ENCODE measurements at regions not wholly inside any gene's neighbourhood (a gene's known extent, or its start where the extent isn't known, plus 50 kb on each side); places are given as distances from the start of the nearest gene placed in this dataset.

DNA sequence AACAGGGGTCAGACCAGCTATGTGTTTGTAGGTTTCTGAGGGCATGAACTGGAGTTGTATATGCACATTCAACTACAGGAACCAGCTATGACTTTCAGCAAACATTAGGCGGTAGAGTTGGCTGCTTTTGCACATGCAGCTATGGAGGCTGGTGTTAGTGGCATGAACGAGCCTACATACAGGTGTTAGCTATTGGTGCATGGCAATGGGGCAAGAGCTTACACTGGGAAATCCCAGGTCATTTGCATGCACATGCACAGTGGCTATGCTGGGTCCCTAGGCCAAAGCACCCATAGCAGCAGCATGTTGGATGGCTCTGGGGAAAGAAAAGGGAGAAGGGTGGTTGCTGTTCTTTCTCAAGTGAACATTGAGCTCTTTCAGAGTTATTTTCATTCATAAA, 1018.5 kb upstream of the PHF14 start:
- no peak for DNase-seq (ENCODE audit: low spot score)
- Histone ChIP-seq H3K9me3 (peaks cover 0 to 12% of the 10 kb centered on the region in 2 donors), H3K27me3 (no peaks in the 10 kb centered on the region), H3K27ac (no peak overlapping the region), H3K36me3 (no peaks in the 10 kb centered on the region), H3K4me1 (no peaks in the 10 kb centered on the region), H3K4me3 (no peak overlapping the region)
- TF ChIP-seq, protein P1, sequence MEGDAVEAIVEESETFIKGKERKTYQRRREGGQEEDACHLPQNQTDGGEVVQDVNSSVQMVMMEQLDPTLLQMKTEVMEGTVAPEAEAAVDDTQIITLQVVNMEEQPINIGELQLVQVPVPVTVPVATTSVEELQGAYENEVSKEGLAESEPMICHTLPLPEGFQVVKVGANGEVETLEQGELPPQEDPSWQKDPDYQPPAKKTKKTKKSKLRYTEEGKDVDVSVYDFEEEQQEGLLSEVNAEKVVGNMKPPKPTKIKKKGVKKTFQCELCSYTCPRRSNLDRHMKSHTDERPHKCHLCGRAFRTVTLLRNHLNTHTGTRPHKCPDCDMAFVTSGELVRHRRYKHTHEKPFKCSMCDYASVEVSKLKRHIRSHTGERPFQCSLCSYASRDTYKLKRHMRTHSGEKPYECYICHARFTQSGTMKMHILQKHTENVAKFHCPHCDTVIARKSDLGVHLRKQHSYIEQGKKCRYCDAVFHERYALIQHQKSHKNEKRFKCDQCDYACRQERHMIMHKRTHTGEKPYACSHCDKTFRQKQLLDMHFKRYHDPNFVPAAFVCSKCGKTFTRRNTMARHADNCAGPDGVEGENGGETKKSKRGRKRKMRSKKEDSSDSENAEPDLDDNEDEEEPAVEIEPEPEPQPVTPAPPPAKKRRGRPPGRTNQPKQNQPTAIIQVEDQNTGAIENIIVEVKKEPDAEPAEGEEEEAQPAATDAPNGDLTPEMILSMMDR (IDR thresholded peaks at IDR 0.05) = no peak

DNA sequence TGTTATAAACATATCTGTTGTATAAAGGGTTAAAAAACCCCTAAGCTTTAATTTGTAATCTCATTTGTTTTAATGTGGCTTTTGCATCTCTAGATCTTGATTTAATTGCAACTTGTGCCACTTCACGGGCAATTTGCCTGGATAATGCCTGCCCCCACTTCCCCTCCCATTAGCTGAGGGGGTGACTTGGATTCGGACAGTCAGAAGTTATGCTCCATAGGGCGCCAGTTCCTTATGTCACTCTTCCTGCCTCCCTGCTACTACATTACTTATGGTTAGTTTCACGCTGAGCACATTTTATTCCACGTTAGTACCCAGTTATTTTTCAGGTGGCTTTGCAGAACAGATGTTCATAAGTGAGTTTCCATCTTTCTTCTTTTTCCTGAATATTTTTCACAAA, 1015.2 kb upstream of the PHF14 start:
- TF ChIP-seq, protein P1 (IDR thresholded peaks at IDR 0.05) = no peak

DNA sequence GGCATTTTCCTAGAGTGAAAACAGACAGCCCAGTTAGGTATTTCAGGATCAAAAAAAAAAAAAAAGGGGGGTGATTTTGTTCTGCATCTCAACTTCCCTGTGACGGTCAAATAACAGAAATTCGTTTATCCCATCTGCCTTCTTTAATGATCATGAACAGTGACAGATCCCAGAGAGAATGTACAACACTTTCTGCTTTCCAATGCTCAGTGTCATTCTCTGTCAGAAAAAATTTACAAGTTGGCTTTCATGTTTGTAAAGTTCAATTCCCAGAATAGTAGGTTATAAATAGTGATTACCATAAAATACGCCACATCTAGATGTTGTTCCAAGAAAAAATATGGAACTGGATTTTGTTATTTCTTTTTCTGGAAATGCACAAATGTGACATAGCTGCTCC, 1013.2 kb upstream of the PHF14 start:
- H3K4me1 ChIP-seq = no peaks in the 10 kb centered on the region
- TF ChIP-seq, protein P1 (IDR thresholded peaks at IDR 0.05) = no peak
- H3K27ac ChIP-seq = no peak overlapping the region
- no peak overlapping the region for H3K4me3 ChIP-seq
- DNase-seq (ENCODE audit: low spot score) = no peak
- H3K36me3 ChIP-seq = no peaks in the 10 kb centered on the region
- H3K9me3 ChIP-seq = no peaks in the 10 kb centered on the region
- no peaks in the 10 kb centered on the region for H3K27me3 ChIP-seq

More for the DNA sequence above, 1015.2 kb upstream of the PHF14 start:
- no peaks in the 10 kb centered on the region for H3K36me3 ChIP-seq
- no peaks in the 10 kb centered on the region for H3K4me1 ChIP-seq
- H3K9me3 ChIP-seq = peaks cover 0 to 10% of the 10 kb centered on the region in 2 donors
- H3K27me3 ChIP-seq = no peaks in the 10 kb centered on the region
- no peak for DNase-seq (ENCODE audit: low spot score)
- no peak overlapping the region for H3K4me3 ChIP-seq
- H3K27ac ChIP-seq = no peak overlapping the region

DNA sequence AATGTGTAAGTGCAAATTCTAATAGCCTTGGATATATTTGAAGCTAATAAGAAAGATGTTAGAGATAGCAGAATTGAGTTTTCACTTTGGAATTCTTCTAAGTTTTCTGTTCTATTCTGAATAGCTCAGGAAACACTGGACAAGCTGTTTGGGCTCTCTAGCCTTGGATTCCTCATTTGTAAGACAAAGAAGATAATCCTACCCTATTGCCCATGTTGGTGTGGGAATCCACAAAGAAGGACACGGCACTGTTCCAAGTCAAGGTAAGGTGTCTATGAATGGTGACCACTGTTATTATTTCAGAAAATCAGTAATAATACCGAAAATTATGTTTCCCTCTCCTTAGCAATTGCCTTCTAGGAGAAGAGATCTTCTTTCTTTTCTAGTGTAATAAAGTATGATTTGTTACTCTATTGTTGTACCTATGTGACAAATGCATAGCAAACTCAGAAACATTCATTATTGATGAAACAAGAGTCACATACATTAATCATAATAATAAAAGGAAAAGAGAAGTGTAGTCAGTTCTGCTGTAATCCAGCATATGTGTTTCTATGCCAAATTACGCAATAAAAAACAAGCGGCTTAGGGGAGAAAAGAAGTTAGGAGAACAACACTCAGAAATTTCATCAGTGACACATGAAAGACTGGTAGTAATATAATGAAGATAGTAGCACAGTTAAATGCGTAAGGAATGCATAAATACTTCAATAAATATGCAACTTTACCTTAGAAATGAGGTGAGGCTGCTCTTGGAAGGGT, 1012.3 kb upstream of the PHF14 start:
- Histone ChIP-seq H3K9me3 (no peaks in the 10 kb centered on the region), H3K36me3 (no peaks in the 10 kb centered on the region), H3K4me3 (no peak overlapping the region), H3K27ac (no peak overlapping the region), H3K4me1 (no peaks in the 10 kb centered on the region), H3K27me3 (no peaks in the 10 kb centered on the region)
- TF ChIP-seq, protein P1 (IDR thresholded peaks at IDR 0.05) = no peak
- no peak for DNase-seq (ENCODE audit: low spot score)

DNA sequence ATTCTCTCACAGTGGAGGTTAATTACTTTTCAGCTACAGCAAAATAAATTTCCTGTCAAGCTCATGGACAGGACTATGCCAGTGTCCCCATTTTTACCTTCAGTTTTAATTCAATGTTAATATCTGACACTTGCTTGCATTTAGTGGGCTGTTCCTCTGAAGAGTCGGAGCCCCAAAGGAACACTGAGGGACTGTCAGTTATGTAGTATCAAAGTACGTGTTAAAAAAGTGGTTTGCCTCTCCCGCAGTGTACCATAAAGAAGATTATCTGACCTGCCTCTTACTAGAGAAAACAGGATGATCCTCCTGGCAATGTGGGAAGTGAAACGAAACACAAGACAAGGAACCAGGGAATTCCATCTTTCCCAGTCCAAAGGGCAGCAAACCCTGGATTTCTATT, 1010.9 kb upstream of the PHF14 start:
- no peak for DNase-seq (ENCODE audit: low spot score)
- Histone ChIP-seq H3K36me3 (no peaks in the 10 kb centered on the region), H3K4me3 (no peak overlapping the region), H3K27me3 (no peaks in the 10 kb centered on the region), H3K4me1 (no peaks in the 10 kb centered on the region), H3K9me3 (no peaks in the 10 kb centered on the region), H3K27ac (no peak overlapping the region)
- TF ChIP-seq, protein P1 (IDR thresholded peaks at IDR 0.05) = no peak

All from right atrium auricular region (tissue), 2 donors.